OCI-LY7 (cell line): ENCODE measurements at regions not wholly inside any gene's neighbourhood (a gene's known extent, or its start where the extent isn't known, plus 50 kb on each side); places are given as distances from the start of the nearest gene placed in this dataset.

Experiments used
- EZH2phosphoT487 ChIP-seq: fragments of 200-600 bp; sonication (generic); IDR thresholded peaks from 2 replicates; pipeline ENCODE4 v1.6.1; 2018; ENCODE audit warnings: low read depth, borderline replicate concordance, mild to moderate bottlenecking, mixed run types, antibody characterized with exemption, low read length, moderate library complexity, mixed read lengths
- TF ChIP-seq, protein P1 (sequence below): fragments of 200-600 bp; sonication (generic); conservative IDR thresholded peaks from 2 replicates; pipeline ENCODE4 v1.5.1; 2014; ENCODE audit warnings: mild to moderate bottlenecking, antibody characterized with exemption, low read length, moderate library complexity, mixed read lengths

- no peak for TF ChIP-seq EZH2phosphoT487
- TF ChIP-seq, protein P1, sequence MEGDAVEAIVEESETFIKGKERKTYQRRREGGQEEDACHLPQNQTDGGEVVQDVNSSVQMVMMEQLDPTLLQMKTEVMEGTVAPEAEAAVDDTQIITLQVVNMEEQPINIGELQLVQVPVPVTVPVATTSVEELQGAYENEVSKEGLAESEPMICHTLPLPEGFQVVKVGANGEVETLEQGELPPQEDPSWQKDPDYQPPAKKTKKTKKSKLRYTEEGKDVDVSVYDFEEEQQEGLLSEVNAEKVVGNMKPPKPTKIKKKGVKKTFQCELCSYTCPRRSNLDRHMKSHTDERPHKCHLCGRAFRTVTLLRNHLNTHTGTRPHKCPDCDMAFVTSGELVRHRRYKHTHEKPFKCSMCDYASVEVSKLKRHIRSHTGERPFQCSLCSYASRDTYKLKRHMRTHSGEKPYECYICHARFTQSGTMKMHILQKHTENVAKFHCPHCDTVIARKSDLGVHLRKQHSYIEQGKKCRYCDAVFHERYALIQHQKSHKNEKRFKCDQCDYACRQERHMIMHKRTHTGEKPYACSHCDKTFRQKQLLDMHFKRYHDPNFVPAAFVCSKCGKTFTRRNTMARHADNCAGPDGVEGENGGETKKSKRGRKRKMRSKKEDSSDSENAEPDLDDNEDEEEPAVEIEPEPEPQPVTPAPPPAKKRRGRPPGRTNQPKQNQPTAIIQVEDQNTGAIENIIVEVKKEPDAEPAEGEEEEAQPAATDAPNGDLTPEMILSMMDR, result no peak
Observed at GRCh38 chr10:52577047-52577446, 195.5 kb downstream of the MBL2 start.
